Stimulated activated CD8-positive, alpha-beta memory T cell treated with anti-CD3 and anti-CD28 coated beads, Interleukin-4, amount 100 ng/mL, for 48 hours (primary cell): ENCODE measurements at regions not wholly inside any gene's neighbourhood (a gene's known extent, or its start where the extent isn't known, plus 50 kb on each side); places are given as distances from the start of the nearest gene placed in this dataset.
A peak's percentile ranks its signal among the peaks of the same experiment; 100 is the strongest.

Source experiments
- DNase-seq: peaks from one replicate; pipeline ENCODE4 v3.0.0-alpha.2; 2020

DNA sequence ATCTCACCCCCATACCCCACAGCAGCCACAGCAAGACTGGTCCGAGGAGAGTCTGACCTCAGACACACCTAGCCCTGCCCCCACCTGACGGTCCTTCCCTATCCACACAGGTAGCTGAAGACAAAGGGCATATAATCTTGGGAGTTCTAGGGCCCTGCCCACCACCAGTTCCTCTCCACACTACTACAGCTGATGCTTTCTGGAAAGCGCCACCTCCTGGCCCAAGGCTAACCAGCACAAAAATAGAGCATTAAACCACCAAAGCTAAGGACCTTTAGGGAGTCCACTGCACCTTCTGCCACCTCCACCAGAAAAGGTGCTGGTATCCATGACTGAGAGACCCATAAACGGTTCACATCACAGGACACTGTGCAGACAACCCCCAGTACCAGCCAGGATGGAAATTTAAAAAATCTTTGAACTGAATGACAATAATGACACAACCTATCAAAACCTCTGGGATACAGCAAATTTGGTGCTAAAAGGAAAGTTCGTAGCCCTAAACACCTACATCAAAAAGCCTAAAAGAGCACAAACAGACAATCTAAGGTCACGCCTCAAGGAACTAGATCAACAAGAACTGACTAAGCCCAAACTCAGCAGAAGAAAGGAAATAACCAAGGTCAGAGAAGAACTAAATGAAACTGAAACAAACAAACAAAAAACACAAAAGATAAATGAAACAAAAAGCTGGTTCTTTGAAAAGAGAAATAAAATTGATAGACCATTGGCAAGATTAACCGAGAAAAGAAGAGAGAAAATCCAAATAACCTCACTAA, 122.1 kb upstream of the TPRG1 start:
- DNase-seq, result peak; percentile 32

DNA sequence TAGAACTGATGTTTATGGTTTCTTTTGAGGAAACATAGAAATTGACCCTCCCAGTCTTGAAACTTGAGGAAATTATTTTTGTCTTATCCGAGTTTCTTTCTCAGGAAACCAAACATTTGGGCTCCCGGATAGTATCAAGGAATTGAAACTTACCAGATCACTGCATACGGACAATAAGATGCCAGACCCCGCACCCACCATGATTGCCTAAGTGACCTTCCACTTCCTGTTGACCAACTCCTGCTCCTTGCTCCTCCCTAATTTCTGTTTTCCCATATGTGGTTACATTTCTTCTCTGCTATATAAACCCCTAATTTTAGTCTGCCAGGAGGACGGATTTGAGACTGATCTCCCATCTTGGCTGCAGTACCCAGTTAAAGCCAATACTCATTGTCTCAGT, 118.4 kb upstream of the TPRG1 start:
- DNase-seq, result no peak

DNA sequence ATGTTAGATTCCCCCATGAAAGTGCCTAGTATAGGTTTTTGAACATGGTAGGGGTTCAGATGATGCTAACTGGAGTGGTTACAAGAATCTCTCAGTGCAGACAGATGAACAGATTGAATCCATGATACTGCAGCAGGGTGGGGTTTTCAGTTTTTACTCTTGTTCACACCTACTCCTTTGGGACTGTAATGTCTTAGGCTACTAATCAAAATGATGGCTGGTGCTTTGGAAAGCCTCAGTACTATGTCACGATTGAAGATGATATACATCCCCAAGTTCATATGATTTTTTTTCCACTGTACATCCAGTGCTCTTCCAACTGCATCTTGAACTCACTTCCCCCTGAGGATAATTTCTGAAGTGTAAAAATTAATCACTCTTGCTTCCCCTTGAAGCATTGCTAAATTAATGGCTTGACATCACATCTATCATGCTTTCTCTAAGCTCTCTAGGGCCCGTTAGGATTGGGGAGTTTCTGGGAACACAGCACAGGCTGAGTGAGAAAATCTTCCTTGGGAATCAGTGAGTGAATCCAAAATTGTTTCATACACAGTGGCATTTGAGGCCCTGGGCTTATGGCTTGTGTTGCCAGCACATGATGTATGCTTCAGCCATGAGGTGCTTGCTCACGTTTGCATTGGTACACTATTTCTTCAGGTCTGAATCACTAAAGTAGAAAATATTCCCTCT, 115.0 kb upstream of the TPRG1 start:
- DNase-seq, result no peak

DNA sequence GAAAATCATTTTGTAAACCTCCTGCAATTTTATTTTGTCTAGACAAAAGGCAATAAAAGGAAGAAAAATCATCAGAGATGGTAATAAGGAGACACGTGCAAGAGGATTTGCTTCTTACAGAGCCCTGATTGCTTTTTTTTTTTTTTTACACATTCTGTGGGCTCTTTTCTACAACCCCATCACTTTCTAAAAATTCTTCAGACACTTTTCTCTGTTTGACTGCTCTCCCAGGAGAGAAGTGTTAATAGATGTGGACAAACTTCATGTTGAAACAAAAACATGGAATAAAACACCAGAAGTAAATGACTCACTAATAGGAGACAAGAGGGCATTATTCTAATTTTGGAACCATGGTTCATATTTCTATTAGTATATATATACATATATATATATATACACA, 114.4 kb upstream of the TPRG1 start:
- no peak for DNase-seq

DNA sequence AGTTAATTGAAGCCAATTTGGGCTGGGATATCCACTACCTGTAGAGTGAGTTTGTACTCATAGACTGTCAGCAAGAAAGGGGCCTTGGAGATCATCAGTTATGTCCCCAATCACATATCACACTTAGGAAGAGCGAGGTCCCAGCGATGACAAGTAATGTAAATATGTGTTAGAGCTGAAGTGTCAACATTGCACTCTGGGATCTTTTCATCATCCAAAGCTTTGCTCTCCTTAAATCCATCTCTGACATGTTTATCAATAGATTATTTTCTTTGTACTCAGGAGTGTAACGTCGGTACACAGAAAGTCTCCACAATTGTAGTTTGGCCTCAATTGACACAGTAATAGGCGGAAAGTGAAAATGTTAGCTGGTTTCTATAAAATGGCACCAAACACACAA, 113.7 kb upstream of the TPRG1 start:
- DNase-seq, result no peak

DNA sequence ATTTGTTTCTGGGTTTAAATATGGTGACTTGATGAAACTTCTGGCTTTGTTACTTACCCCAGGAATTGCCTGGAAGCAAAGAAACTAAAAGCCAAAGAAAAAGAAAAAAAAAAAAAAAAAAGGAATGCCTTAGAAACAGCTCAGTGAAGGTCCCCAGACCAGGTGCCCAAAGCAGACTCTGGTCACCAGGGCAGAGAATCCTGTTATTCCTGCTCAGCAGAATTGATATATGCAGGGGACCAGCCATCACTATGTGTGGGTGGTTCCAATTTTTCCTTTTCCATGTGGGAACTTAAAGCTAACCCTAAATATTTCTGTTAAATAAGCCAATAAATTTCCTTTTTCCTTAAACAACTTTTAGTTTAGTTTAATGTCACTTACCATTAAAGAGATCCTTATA, 100.8 kb upstream of the TPRG1 start:
- no peak for DNase-seq

DNA sequence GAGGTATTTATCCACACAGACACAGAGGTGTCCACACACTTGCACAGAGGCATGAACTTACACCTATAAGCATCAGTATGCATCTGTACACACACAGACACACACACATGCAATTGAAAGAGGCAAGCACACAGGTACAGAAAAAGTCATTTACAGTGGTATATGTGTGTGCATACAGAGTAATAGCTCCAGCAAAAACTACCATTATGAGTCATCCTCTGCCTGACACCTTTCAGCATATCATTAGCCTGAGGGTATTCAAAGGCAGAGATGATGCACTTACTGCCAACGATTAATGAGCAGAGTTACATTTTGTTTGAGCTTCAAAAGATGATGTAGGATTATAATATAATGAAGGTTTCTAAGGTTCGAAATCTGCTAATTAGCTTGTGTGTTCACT, 100.3 kb upstream of the TPRG1 start:
- no peak for DNase-seq

DNA sequence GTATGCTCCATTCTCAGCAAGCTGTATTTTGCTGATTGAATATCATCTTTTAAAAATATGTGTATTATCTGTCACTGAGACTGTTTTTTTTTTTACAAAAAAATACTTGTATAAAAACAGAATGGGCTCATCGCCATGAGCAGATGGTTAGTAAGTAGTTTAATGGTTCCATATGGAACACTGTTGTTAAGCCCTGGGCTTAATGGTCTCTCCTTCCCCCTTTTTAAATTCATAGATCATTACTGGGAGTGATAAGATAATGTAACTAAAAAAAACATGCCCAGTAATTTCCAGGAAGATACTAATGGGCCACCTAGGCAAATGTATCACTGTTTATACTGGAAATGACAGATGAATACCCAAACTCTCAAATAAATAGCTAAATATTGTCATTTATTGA, 95.3 kb upstream of the TPRG1 start:
- DNase-seq, result no peak

DNA sequence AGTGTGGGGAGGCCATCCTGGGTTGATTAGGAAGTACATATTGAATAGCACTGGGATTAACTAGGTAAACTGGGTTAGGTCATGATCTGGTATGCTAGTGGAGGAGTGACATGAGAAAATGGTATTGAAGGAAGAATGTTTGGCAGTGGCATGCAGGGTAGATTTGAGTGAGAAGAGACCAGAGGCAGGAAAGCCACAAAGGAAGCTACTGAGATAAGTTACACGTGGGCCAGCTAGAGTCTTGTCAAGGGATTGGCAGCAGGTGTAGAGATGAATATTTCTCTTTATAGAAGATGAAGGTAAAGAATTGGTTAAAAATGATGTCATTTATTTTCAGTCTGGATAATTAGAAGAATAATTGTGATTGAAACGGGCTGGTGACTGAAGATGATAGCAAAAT, 91.0 kb upstream of the TPRG1 start:
- DNase-seq, result no peak

DNA sequence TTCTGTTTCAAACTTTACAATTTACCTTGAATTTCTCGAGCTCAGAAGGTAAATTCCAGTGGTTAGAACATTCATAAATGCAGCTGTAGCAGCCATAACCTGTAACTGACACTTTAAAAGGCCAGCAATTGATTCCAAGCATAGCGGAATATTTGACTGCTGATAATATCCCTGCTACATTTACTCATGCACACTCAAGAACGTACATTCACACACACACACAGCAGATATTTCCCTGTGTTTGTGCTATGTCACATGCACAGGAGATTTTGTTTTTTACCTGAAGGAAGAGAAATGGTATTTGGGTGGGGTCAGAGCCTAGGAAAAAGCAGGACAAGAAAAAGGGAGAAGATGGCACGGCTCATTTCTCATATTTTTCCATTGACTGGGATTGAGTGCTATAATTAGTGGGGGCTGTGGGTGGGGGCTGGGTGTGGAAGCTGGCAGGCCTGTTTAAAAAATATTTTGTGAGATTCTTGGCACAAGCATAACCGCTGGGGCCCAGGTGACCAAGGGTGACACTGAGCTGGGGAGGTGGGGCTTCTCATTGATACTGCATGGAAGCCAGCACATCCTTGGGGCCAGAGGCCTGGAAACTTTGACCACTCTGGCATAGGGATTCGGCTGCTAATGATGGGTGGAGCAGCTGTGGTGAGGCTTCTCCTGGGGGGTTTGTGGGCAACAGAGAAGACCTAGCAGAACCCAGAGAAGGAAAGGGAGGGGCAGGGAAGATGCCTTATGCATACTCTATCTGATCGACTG, 88.9 kb upstream of the TPRG1 start:
- DNase-seq, result no peak

DNA sequence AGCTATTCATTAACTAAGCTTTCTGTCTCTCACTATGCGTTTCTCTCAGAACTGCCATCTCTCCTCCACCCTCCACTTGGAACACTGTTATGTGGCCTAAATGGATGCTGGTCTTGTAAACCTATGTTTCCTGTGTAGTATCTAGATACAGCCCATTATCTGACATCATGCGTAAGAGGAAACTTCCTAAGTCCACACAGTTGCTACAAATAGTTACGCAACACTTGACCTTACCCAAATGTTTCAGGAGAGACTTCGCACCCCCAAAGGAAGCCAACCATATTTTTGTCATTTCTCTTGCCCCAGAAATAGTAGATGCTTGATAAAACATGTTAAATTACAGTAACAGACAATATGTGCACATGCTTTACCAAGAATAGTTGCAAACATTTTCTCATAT, 87.2 kb upstream of the TPRG1 start:
- DNase-seq, result no peak

DNA sequence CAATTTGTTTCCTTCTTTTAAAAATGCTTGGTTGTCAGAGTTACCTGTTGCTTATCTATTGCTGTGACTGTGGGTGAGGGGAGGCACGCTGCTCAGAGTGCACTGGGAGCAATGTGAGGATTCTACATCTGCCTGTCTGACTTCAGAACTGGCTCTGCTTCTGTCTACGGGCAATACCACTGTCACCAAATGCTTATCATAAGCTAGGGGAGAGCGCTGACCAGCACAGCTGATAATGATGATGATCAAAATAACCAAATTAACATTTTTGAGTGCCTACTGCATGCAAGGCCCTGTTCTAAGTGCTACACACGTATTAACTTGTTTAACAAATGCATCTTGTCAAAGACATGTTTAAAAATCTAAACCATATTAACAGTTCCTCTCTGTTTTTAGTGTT, 79.2 kb upstream of the TPRG1 start:
- no peak for DNase-seq

DNA sequence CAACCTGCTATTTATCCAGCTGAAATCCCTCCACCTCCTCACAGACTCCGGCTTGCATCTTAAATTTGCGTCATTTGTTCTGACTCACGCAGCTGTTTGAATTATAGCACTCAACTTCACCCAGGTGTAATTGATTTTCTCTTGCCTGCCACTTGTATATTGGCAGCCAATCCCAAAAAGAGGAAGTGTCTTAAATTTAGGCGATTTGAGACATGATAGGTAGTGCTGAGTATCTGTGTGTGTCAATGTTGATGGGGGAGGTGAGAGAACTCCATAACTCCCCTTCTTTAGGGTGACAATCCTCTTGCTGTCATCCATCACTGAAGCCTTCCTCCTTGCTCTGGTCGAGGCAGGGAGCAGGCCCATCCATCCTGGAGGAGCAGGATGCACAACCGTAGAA, 77.2 kb upstream of the TPRG1 start:
- no peak for DNase-seq

DNA sequence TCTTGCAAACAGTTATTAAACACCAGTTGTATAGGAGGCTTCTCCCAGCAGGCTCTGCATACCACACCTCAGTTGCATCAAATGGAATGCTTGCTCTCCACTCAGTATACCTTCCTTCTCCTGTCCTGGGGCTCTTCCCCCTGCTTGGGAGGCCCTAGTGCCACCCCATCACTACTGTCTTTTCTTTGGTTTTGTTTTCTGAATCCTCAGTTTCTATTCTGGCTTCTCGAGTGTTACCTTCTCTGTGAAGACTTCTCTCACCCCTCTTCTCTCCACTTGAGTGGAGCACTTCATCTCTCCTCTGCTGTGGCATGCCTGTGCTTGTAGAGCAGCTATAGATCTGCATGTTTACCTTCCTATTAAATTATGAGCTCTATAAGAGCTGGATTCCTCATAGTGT, 75.7 kb upstream of the TPRG1 start:
- DNase-seq, result no peak

DNA sequence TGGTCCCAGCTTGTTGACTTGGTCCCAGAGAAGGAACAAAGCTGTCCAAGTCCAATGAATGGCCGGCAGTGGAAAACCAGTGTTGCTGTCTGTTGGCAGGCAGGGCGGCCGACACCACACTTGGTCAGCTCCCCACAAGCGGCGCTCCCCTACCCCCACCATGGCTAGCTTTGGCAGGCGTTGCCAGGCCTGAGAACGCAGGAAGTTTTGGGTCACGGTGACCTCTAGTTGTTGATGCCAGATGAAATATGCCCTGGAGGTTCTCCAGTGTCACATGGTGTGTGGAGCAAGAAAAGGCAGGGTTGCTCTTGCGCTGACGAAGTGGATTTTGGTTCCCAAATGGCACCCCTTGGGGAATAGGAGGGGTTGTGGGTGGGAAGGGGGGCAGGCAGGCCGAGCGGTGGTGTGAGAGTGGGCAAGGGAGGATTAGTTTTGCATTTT, 72.7 kb upstream of the TPRG1 start:
- DNase-seq, result no peak

DNA sequence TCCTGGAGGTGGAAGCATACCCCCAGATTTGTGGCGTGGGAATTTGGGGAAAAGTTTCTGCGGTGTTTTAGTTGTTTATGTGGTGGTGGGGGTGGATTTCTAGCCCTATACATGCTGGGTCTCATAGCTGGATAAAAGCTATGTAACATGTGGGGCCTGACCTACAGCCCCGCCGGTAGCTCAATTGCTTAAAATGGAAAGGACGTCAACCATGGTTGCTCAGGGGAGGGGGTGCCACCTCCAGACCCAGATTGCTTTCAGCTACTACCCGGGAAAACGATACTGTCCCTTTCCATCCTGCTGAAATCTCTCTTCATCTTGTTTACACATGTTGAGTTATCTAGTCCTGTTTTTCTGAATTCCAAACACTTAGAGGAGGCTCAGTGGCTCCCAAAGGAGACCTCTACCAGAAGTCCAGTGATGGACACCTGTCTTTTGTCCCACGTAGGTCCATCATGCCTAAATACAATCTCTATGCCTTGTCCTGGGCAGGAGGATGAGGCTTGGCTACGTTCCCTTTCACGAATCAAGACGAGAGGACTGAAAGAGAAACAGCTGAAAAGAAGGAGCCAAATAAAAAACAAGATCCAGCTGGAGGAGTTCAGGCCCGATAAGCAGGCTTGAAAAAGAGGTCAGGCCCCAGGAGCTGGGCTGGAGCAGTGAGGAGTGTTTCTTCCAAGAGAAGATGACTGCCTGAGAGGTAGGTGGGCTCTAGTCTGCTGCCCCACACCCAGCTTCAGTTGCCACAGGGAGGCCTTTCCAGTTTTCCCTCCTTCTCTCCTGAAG, 72.1 kb upstream of the TPRG1 start:
- DNase-seq, result no peak

DNA sequence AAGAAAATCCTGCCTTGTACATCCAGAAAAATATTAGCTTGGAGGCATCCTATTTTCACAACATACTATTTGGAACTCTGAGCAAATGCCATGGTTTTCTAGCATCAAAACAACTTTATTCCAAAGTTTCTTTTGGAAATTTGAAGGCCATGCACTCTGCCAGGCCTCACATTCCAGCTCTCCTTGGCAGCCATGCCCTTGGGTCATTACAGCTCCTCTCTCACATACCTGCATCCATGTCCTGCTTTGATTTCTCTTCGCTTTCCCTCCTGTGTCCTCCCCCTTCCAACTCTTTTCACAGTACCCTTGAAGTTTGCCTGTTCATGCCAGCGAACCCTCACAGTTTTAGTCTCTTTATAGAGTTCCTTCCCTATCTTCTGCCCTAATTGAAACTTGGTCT, 70.9 kb upstream of the TPRG1 start:
- DNase-seq, result no peak

DNA sequence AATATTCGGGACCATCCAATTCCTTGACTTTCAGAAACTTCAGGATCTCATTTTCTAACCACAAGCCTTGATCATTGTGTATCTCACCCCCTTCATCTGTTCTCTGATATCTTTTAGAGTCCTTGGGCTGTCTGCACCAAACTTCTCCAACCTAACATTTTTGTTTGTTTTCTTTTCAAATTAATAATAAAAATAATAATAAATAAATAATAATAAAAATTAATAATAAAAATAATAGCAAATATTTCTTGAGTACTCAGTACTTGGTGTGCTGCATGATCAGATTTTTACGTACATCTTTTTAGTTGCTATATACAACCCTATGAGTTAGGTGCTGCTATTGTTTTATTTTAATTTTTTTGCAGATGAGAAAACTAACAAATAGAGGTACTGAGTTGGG, 70.2 kb upstream of the TPRG1 start:
- no peak for DNase-seq

DNA sequence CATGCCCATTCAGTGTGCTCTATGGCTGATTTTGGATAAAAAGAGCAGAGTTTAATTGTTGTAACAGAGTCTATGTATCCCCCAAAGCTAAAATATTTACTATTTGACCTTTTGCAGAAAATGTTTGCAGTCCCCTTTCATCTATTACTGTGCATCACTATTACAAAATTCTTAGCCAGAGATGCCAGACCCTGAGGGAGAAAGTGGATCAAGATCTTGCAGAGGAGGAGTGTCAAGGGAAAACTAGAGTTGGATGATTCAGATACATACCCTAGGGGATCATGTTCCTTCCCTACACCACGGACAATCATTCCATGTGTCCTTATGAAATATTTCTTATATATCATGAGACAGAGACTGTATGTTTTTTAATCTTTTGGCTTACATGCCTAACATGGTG, 68.6 kb upstream of the TPRG1 start:
- DNase-seq, result no peak

DNA sequence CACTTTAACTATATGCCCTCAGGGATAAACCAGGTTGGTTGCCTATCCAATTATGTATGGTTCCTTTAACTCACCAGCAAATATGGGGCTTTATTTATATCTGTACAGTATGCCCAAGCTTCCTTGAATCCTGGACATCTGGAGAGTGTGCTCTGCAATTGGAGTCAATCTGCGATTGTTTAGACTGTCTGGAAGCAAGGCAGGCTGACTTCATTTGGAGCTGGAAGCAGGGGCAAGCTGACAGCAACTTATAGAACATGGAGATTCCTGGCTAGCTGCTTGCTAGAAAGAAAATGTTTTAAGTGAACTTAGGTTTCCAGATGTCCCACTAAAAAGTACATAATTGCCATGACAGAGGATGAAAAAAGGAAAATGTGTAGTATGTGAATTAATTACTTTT, 63.7 kb upstream of the TPRG1 start:
- no peak for DNase-seq

DNA sequence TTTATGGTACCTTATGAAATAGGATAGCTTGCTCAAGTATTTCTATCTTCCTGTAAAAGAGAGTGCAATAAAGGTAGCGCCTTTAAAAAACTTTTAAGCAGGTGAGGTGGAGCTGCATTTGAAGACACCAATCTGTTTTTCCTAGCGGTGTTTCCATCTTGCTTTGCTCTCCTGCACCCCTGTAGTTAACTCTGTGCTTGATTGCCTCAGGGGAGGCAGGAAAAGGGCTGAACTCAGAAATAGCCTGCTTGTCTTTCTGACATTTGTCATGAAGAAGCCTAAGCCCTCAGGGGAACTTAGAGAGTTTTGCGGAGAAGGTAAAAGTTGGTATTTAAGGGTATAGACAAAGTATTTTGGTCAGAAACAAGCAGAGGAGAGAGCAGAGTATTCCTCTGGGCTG, 63.0 kb upstream of the TPRG1 start:
- DNase-seq, result no peak

DNA sequence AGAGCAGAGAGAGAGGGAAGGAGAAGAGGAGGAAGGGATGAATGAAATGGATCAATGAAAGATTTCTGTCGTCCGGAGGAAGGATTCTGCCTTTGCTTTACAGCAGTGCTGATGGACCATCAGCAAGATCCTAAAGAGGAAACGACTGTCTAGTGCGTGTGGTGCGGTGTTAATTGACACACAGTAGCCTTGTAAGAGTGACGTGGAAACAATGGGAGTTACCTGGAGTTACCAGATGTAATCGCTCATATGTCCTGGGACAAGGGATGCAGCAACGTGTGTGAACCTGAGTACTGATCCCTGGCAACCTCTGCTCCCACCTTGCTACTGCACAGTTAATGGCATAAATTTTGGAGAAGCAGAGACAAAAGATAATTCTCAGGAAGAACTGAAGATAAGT, 62.6 kb upstream of the TPRG1 start:
- DNase-seq, result no peak

DNA sequence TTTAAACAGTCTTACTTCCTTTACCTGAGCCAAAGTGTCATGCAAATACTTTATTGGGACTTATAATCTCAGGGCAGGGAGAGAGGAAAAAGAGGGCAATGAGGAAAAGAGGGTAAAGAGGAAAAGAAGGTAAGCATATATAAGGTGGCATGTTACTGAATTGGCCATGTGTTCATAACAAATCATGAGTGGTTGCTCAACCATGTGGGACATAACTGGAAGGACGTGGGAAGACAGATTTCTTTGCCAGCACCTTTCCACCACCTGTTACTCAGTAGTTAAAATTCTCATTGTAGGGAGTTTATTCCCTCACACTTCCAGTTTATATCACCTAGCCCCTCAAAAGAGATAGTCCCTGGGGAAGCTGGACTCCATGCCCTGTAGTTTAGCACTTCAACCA, 54.7 kb upstream of the TPRG1 start:
- no peak for DNase-seq
